GM18909 (cell line): ENCODE measurements at regions not wholly inside any gene's neighbourhood (a gene's known extent, or its start where the extent isn't known, plus 50 kb on each side); places are given as distances from the start of the nearest gene placed in this dataset.

Experiments
- ATAC-seq: cut with Tn5 transposase; IDR thresholded peaks from one replicate; pipeline ENCODE4 v1.9.1; 2021; ENCODE audit warnings: mild to moderate bottlenecking; ENCODE audit not compliant: unreplicated experiment, poor library complexity

DNA sequence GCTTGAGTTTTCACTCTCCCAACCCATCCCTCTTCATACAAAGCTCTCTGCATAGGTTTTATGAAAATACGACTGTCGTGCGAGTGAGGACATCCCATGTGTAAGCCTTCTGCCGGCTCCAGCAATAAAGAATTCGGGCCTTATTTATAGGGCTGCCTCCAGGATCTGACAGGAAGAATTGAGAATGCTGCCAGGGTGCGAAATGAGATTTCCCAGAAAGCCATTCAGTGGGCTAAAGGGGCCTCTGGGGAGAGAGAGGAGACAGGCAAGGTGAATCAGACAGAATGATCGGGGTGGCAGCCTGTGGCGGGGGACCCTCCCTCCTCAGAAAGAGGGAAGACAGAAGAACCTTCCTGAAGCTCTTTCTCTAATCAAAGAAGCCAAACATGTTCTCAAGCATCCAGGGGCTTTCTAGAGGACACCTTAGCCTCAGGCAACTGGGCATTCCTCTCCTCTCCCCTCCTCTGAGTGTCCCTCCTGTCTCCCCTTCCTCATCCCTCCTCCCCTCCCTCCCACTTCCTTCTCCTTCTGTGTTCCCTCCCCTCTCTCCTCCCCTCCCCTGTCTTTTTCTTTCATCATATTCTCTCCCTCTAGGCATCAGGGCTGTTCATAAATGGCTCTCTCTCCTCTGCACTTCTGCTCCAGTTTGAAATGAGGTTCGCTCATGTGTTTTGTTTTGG lies 410.9 kb downstream of the TYW1 start:
- ATAC-seq, result no peak

DNA sequence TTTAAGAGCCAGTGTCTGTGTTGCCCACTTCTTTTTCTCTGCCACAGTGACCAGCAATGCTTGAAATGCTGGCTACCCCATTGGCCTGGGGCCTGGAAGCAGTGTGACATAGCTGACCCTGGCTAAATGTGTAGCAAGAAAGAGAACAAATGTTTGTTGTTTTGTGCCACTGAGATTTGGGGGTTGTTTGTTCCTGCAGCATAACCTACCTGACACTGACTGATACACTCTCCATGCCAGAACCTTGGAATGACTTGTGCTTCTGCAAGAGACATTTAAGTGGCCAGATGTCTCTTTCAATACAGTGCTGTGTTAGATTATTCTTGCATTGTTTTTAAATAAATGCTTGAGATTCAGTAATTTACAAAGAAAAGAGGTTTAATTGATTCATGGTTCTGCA lies 411.5 kb downstream of the TYW1 start:
- ATAC-seq, result no peak

DNA sequence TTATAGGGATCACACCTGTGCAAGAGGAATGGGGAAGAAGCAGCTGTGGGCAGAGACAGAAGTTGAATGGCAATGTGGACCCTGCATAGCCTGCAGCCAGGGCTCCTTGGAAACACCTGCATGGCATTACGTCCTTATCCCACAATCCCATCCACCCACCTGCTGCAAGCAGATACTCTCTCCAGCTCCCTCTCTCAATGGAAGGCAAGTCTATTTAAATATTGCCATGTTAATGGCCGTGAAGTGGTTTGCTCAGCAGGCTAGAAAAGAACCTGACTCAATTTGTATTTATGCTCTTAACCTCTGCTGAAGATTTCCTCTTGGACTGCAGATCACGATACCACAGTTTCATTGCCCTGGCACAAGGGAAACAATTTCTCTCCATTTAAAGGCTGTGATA lies 417.0 kb downstream of the TYW1 start:
- no peak for ATAC-seq

DNA sequence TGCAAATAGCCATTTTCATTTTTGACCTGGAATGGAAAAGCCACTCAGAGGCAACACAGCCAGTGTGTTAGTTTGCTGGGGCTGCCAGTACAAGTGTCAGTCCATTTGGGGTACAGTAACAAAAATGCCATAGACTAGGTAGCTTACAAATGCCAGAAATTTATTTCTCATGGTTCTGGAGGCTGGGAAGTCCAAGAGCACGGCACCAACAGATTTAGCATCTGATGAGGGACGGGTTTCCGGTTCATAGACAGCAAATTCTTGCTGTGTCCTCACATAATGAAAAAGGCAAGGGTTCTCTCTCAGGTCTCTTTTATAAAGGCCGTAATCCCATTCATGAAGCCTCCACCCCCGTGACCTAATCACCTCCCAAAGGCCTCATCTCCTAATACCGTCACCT lies 418.2 kb downstream of the TYW1 start:
- ATAC-seq, result no peak

DNA sequence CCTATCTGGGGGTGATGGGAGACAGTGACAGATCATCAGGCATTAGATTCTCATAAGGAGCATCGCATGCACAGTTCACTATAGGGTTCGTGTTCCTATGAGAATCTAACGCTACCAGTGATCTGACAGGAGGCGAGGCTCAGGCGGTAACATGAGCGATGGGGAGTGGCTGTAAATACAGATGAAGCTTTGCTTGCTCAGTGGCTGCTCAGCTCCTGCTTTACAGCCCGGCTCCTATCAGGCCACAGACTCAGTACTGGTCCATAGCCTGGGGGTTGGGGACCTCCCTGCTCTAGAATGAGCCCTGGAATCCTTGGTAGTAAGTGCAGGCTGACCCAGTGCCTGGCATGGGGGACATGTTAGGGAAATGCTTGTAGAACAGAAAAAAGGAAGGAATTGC lies 426.0 kb downstream of the TYW1 start:
- ATAC-seq, result no peak

DNA sequence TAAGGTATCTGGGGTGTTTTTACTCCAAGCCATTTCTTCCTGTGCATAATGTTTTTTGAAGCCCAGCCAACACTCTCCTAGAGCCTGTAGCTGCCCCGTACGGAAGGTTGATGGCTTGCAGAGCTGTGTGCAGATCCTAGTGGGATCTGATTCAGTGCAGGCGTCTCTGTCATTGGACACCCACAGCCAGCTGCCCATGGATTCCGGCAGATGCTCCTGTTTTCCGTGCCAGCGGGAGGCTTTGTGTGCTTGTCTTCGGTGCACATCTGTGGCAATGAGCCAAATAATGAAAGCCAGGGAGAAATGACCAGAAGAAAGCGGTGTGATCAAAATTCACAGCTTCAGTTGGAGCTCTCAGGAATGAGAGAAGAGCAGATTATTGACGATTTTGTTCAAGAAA lies 426.4 kb downstream of the TYW1 start:
- no peak for ATAC-seq

DNA sequence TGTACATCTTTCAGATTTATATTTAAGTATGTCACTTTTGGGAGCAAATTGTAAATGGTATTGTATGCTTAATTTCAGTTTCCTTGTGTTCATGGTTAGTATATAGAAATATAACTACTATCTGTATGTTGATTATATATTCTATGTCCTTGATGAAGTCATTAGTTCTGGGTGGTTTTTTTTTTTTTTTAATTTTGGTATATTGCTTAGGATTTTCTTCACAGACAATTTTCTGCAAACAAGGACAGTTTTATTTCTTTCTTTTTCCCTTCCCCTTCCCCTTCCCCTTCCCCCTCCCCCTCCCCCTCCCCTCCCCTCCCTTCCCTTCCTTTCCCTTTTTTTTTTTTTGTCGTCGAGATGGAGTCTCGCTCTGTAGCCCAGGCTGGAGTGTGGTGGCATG lies 430.0 kb downstream of the TYW1 start:
- ATAC-seq, result no peak

DNA sequence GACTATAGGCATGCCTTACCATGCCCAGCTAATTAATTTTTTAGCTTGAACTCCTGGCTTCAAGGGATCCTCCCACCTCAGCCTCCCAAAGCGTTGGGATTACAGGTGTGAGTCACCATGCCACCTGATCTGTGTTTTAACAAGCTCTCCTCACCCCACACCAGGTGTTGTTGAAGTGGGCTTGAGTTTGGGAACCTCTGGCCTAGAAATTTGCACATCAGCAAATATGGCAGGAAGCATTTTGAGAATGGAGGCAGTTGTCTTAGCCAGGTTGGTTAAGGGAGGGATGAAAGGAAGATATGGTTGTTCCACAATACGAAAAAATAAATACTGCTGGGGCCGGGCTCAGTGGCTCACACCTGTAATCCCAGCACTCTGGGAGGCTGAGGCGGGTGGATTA lies 433.1 kb downstream of the TYW1 start:
- no peak for ATAC-seq

DNA sequence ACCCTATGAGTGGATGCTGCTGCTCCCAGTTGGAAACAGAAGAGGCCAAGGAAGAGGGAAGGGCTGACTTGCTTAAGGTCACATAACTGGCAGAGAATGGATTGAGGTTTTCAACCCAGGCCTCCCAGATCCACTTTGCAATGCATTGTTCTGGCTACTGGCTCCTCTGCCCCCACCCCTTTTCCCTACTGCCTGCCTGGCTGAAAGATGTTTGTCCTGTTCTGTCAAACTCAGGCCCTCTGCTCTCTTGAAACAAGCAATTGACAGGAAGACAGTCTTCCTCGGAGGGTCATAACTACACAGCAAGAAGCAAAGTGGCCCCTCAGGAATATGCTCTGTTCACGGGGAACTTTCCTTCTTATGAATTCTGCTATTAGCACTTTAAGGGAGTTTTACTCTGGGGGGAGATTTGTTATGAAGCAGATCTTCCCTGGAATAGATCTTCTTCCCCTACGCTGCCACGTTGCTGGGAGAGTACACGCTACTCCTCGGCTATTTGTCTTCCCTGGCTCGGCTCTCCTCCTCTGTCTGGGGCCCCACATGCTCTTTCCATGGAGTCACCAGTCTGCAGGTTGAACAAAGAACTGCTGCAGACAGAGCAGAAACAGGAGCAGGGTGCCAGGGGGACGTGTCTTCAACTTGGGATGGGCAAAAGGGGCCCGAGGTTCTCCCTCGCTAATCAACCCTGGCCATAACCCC lies 436.1 kb downstream of the TYW1 start:
- ATAC-seq, result no peak

DNA sequence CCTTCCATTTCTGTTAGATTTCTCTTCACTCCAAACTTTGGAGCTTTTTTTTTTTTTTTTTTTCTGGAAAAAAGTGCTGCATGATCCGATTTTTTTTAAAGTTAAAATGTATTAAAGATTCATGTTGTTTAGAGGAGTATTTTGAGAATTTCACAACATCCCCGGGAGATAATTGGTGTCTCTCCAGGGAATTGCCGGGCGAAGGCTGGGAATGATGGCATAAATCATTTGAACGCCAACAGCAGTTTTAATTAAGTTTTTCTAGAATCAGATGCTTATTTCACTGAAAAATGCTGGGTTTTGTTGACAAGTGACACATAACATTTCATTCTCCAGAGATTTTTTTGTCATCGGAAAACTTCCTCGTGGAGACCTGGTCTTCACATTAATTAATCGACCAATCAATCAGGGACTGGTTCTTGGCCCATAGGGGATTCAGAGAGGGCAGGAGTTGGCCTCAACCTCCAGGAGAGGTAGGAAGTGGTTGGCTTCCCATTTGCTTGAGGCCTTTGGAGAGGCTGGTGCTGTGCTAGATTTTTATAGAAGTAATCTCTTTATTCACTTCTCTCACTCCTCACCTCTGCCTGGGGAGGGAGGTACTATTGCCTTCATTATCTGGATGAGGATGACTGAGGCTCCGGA lies 439.4 kb downstream of the TYW1 start:
- no peak for ATAC-seq

DNA sequence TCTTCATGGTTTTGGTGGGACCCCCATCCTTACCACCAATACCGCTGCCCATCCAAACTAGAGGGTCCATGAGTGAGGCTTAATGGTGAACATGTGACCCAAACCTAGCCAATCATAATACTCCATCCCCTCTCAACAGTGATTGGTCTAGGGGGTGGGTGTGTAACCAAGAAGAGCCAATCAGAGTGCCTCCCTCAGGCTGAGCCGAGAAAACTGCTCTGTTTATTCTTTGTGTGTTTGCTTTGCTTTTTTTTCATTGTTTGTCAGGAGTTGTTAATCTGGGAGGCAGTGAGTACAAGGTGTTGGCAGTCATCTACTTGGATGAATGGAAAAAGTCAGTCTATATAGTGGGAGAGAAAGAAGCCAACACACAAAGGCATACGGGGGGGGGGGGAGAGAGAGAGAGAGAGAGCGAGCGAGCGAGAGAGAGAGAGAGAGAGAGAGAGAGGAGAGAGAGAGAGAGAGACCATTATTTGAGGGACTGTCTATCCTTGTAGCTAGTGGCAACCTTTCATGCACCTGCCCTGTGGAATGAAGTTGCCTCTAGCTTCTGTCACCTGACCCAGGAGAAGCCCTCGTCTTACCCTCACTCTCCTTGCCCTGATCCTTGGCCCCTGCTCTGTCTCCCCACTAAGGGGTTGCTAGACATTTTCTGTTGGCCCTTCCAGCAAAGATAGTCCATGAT lies 441.7 kb downstream of the TYW1 start:
- no peak for ATAC-seq

DNA sequence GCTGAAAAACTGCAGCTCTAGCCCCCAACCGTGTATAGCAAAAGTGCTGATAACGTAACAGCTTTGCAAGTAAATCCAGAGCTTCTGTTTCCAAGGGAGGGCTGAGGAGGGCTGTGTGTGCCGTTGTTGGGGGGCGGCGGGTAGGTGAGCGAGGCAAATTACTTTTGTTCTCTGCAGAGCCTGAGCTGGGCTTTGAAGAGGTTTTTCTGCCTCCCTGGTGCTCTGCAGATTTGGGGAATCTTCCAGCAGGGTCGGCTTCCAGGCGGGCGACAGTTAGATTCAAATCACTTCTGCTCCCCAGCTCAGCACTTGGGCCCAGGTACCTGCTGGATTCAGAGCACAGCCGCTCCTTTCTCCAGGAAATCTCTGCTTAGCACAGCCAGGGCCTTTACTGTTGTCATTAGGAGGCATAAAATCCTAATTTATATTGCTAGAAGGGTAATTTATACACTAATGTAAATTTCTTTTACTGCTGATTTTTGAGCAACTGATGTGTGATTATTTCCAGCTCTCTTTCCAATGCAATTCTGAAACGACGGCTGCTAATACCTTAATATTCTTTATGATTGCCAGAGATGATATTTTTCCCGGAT lies 442.4 kb downstream of the TYW1 start:
- ATAC-seq, result no peak

DNA sequence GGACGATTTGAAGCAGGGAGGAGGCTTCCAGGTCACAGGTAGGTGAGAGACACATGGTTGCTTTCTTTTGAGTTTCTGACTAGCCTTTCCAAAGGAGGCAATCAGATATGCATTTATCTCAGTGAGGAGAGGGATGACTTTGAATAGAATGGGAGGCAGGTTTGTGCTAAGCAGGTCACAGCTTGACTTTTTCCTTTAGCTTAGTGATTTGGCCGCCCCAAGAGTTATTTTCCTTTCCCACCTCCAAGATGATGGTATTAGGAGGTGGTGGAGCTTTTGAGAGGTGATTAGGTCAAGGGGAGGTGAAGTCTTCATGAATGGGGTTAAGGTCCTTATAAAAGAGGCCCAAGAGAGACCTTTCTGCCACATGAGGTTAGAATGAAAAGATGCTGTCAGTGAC lies 443.7 kb downstream of the TYW1 start:
- no peak for ATAC-seq

DNA sequence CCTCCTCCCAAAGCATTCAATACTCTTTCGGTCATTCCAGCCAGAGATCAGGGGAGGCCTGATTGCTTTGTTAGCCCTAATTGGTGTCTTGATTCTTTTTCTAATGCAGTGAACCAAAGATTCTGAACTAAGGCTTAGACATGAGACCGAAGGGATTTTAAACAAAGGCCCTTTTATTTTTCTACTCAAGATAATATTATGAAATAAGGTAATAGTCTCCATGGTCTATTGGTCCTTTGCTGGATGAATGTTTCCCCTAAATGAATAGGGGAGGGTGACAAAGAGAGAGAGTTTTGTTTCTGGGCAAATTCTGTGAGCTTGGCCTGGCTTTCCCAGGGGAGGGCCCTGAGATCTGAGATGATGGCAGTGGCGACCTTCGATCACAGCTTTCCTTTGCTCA lies 449.1 kb downstream of the TYW1 start:
- no peak for ATAC-seq

DNA sequence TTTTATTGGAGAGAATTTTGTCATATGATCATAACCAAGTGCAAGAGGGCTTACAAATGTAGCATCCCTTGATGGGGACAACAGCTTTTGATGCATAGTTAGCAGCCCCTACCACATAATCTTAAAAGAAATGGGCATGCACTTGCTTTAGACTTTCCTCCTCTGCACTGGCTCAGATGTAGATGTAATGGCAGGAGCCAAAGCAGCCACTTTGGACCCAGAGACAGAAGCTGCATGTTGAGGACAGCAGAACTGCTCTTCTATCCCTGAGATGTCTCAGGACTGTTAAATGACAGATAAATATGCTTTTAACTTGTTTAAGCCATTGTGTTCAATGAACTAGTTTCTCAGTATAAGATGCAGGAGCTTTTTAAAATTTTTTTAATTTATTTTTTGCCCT lies 450.7 kb downstream of the TYW1 start:
- ATAC-seq, result no peak

DNA sequence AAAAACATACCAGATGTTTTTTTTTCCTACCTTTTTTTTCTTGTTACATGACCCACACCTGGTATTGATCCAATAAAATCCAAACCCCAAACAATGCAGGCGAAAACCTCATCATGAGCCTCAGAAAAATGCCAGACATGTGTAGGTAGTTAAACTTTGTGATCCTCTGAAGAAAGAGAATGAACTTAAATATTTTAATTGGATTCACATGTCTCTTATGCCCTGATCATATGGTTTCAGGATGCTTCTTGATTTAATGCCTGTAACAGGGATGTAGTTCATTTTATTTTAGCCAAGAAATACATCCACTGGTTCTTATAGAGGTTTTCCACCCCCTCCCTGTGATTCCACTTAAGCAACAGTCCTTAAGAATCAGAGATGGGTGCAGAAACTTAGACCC lies 451.6 kb downstream of the TYW1 start:
- no peak for ATAC-seq

DNA sequence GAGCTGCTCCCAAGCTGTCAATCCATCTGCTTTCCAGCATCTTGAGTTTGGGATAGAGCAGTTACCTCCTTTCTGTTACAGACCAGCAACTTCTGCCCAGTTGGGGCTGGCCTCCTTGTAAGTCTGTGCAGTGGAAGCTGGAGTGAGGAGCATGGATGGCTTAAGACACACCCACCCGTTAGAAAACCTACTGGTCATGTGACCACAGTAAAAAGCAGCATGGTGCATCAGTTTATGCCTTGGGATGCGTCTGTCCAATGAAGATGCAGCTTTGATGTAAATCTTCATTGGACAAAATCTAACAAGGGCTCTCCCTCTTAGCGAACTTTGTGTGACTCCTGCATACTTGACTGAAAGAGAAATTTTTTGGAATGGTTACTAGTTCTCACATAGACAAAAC lies 453.5 kb downstream of the TYW1 start:
- no peak for ATAC-seq

DNA sequence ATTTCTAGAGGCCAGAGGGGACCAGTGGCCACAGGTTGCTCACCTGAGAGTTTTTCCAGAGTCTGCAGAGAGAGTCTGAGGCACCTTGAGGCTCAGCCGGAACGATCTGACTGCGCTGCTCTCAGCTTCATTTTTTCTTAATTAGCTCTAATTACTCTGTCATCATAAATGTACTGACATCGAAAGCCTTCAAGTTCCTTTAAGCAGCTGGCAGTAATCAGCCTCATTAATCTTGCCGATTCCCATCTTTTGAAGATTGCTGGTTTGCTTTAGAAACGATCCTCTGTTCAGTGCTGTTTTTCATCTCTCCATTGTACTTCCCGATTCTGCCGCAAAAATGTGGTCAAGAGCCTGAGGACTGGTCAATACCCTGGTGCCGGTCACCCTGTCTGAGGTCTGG lies 454.7 kb downstream of the TYW1 start:
- ATAC-seq, result no peak

DNA sequence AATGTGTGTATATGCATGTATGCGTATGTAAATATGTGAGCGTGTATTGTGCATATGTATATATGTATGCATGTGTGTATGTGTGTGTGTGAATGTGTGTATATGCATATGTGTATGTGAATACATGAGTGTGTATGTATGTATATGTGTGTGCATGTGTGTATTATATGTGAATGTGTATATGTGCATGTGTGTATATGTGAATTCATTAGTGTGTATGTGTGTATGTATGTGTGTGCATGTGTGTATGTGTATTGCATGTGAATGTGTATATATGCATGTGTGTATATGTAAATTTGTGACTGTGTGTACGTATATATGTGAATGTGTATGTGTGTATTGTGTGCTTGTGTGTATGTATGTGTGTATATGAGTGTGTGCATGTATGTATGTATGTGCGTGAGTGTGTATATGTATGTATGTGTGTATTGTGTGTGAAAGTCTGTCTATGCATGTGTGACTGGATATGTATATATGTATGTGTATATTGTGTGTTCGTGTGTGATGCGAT lies 455.9 kb downstream of the TYW1 start:
- no peak for ATAC-seq

DNA sequence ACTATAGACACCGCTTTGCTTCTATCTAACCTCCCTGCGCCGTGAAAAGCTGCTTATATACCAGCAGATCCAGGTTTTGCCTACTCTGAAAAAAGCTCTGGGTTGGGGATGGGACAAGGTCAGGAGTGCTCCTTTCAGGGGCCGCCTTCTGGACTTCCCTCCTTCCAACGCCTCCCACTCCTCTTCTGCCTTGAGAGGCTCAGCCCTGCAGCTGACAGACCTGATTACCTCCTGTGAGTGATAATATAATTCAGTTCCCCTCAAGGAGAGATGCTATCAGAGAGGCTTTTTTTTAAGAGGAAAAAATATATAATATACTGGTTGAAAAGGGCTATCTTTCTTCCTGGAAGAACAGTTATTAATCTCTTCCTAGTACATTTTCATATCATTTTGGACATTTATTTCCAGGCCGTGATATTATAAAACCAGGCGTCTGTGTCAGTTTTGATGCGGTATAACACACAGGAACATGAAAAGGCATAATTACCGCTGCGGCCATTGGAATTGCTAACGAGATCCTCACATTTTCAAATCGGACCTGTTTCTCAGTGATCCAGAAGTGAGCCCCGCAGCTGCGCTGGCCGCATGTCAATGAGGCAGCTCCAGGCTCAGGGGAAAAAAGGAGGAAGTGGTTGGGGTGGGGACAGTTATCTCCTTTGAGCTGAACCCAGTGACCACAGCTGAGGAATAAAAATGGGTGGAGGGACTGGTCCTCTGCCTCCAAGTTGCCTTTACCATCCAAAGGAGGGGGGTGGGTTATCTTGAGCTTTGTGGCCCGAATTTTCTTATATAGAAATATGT lies 457.1 kb downstream of the TYW1 start:
- no peak for ATAC-seq
